Activated CD8-positive, alpha-beta memory T cell treated with anti-CD3 and anti-CD28 coated beads for 36 hours (primary cell): ENCODE measurements at regions not wholly inside any gene's neighbourhood (a gene's known extent, or its start where the extent isn't known, plus 50 kb on each side); places are given as distances from the start of the nearest gene placed in this dataset.
"Not testable (repeated sequence)": the region's sequence is repeated elsewhere in the genome, so short reads cannot be mapped to it uniquely, and the experiment has no call there.

ENCODE experiments used
- CTCF ChIA-PET: fragments of 350-600 bp; sonication (Branson Sonifier 250); formaldehyde crosslinking; loops from one replicate; lab custom pipeline; 2021; ENCODE audit warnings: antibody characterized with exemption; lab: Charles Lee
- POLR2A ChIA-PET: fragments of 350-600 bp; sonication (Branson Sonifier 250); formaldehyde crosslinking; loops from one replicate; lab custom pipeline; 2021; ENCODE audit warnings: antibody characterized with exemption; lab: Charles Lee

DNA sequence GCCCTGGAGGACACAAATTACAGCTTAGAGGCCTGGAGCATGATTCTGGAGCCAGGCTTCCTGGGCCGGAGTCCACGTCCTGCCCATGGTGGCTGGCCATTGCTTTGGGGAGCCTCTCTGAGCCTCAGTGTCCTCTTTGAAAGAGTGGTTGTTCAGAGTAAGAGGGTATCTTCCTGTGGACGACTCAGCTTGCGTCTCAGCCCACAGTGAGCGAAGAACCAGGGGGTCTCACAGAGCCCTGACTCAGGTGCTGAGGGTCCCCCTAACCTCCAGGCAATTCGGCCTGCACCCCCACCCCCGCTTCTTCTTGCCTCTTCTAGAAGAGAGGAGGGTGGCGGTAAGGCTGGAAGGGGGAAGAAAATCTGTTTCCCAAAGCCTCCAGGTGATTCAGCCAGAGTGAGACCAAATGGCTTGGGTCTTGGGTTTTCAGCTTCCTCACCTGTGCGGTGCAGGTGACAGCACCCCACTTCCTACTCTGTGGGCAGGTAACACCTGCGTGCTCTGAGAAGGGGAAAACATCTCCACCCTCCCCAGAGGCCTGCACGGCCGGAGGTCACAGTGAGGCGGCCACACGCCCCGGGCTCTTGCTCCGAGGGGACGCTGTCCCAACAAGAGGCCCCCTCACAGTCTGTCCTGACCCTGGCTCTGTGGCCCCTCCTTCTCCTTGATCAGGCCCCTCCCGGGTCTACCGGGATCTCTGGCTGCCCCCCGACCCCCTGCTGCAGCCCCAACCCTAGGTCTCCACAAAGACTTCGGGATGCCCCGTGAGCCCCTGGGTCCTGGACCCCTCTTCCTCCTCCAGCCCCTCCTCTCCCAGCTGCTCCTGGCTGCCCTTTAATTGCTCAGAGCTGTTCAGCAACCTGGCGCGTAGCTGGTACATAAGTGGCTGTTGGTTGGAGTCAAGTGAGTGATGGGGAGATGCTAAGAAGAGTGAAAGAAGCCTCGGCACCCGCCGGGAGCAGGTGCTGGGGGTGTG is 119.2 kb downstream of the METRNL start:
- ChIA-PET POLR2A (interaction anchor here (2.8 kb wide), 1 partner anchor 115 kb away, joined by 22 read pairs; no protein-coding TSS in a partner anchor), CTCF (interaction anchor here (1.0 to 3.7 kb wide), 4 partner anchors 101 to 147 kb away, joined by 3 to 18 read pairs (median 6); no protein-coding TSS in a partner anchor)

DNA sequence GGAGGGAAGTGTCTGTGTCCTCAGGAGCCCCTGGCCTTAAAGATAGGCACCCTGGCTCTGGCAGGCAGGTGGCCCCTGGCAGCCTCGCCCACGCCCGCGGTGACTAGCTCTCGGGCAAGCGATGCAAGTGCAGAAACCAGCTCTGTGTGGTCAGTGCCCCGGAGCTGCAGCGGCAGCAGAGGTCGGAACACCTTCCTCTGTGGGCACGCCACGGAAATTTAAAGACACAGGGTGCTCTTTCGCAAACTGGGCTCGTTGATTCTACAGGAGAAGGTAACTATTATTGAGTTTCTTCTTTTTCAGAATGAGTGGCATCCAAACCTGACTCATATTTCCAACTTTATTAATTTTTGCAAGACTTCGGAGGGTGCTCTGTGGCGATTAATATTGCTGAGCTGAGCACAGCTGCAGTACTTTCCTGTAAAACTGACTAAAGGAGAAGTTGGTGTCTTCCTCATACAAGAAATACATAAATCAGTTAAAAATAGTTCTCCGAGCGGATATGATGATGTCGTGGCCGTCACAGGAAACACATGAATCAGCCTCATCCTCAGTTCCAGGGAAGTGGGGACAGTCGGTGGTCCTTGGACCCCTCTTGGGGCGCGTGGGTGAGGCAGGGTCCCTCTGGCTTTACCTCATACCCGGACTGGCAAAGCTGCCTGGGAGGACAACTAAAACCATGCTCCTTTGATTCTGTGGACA is 120.2 kb downstream of the METRNL start:
- ChIA-PET CTCF (interaction anchor here (0.7 to 3.7 kb wide), 10 partner anchors 15 to 901 kb away, joined by 3 to 18 read pairs (median 4); no protein-coding TSS in a partner anchor), POLR2A (interaction anchor here (0.9 to 2.8 kb wide), 4 partner anchors 116 to 151 kb away, joined by 3 to 22 read pairs (median 6); partner anchors contain the start of gene METRNL)

DNA sequence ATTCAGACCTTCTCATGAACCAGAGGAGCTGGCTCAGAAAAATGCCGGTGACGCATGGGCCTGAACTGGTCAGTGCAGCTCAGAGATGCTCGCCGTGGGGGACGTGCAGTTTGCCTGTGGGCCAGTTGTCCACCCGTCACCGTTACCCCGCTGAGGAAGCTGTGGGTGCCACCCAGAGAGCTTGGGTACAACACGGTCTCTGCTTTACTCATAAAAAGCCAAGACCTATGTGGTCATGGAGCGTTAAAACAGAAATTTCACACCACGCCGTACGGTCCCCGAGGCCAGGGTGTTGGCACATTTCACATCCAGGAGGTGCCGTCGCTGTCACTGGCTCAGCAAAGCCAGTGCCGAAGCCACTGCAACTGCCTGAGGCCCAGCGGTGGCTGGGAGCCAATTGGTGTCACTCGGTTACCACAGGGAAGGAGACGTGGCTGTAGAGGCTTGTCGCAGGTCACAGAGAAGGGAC is 120.9 kb downstream of the METRNL start:
- CTCF ChIA-PET, result interaction anchor here (0.7 to 3.7 kb wide), 9 partner anchors 16 to 902 kb away, joined by 3 to 18 read pairs (median 5); no protein-coding TSS in a partner anchor
- POLR2A ChIA-PET, result interaction anchor here (0.9 to 2.8 kb wide), 4 partner anchors 117 to 152 kb away, joined by 3 to 22 read pairs (median 6); partner anchors contain the start of gene METRNL

DNA sequence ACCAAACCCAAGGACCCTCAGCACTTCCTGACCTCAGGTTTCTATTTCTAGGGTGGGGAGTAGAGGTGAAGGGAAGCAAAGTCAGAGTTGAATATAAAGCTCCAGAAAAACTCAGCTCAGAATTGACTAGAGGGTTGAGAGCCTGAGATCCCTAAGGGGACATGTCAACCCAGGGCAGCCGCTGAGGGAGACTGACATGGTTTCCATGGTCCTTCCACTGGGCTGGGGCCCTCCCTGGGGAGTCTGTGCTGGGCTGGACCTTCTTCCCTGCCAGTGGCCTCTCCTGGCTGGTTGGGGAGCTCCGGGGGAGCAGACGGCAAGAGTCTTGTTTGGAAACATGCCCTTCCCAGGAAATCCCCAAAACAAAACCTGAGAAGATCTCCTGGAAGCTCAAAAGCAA is 121.3 kb downstream of the METRNL start:
- POLR2A ChIA-PET, result interaction anchor here (1.5 to 2.8 kb wide), 3 partner anchors 117 to 152 kb away, joined by 4 to 22 read pairs (median 9); partner anchors contain the start of gene METRNL
- CTCF ChIA-PET, result interaction anchor here (1.3 to 3.7 kb wide), 5 partner anchors 17 to 292 kb away, joined by 3 to 18 read pairs (median 5); no protein-coding TSS in a partner anchor

DNA sequence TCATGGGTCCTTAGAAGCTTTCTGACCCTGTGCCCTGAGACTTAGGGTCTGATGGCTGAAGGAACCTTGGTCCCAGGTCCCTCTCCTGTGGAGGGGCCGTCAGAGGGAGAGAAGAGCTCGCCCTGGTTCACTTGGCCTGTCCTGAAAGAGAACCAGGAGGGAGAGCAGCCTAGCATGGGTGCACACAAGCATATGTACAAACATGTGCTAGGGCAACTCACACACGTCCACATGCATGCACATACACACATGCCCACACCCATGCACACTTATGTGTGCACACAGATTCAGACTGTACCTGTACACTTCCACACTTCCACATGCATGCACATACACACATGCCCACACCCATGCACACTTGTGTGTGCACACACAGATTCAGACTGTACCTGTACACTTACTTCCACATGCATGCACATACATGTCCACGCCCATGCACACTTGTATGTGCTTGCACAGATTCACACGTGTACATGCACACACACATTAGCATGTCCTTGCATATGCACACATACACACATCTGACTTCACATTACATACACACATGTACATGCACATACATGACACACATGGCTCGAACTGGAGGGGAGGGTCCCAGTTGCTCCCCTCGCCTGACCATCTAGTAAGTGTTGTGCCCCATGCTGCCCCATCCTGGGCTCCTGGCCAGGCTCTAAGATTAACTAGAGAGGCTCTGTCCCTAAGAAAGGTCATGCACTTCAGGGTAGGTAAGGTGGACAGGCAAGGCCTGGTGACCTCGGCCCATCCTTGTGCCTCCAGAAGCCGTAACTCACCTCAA is 122.0 kb downstream of the METRNL start:
- ChIA-PET POLR2A (interaction anchor here (1.5 to 2.8 kb wide), 3 partner anchors 118 to 153 kb away, joined by 4 to 22 read pairs (median 9); partner anchors contain the start of gene METRNL), CTCF (interaction anchor here (1.3 to 3.7 kb wide), 3 partner anchors 17 to 120 kb away, joined by 3 to 18 read pairs (median 5); no protein-coding TSS in a partner anchor)

DNA sequence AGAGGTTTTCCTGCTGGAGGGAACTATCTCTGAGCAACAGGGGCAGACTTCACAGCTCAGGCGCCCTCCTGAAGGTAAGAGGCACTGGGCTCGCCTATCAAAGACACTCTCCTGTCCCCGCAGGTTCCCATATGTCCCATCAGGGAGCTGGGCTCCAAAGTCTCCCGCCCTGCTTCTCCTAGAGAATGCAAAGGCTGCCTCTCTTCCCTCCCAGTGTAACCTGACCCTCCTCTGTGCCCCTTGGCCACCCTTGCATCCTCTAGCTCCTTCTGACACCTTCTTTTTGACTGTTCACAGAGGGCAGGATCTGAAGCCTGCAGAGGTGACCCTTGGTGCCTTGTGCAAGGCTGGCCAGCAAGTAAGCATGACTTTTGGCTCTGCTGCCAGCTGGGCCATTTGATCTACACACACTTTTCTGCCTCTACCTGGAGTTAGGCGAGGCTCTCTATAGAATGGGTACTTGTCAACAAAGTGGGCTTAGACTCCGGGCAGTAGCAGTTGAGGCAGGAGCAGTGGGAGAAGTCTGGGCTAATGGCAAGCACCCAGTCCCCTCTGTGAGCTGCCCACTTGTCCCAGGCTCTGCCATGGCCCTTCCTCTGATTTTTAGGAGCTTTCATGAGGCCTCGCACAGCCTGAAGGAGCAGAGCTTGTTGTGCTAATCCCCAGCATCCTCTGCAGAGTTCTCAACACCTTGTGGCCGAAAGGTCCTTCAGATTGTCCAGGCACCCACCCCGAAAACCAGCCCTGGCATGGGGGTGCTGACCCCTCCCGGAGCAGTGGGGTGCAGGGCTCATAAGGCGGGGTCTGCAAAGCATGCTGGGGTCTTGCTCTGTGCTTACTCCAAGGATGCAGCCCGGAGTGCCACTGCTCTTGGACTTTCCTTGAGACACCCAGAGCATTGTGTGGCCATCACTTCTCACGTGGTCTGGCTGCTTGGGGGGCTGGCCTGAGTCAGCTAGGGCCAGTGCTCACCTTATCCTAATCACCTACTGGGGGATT is 122.9 kb downstream of the METRNL start:
- ChIA-PET CTCF (interaction anchor here (0.6 to 3.7 kb wide), 3 partner anchors 118 to 285 kb away, joined by 3 to 18 read pairs (median 5); no protein-coding TSS in a partner anchor), POLR2A (no interaction called here)

DNA sequence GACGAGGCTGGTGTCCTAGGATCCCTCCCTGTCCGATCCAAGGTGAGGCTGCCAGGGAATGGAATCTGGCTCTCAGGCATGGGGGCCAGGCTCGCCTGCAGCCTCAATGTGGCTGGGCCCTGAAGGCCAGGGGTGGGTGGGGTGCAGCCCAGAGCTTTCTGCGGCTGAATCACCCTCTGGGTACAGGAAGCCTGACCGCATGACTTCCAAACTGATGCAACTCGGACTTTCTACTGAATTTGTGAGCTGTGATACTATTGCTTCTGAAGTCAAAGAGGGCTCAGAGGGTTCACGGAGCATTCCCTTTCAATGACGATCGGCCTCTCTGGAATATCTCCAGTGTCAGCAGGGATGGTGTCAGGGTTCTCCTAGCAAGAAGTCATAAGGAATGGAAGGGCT is 123.7 kb downstream of the METRNL start:
- ChIA-PET CTCF (interaction anchor here (0.6 to 1.2 kb wide), 2 partner anchors 119 to 285 kb away, joined by 3 to 5 read pairs; no protein-coding TSS in a partner anchor), POLR2A (no interaction called here)

DNA sequence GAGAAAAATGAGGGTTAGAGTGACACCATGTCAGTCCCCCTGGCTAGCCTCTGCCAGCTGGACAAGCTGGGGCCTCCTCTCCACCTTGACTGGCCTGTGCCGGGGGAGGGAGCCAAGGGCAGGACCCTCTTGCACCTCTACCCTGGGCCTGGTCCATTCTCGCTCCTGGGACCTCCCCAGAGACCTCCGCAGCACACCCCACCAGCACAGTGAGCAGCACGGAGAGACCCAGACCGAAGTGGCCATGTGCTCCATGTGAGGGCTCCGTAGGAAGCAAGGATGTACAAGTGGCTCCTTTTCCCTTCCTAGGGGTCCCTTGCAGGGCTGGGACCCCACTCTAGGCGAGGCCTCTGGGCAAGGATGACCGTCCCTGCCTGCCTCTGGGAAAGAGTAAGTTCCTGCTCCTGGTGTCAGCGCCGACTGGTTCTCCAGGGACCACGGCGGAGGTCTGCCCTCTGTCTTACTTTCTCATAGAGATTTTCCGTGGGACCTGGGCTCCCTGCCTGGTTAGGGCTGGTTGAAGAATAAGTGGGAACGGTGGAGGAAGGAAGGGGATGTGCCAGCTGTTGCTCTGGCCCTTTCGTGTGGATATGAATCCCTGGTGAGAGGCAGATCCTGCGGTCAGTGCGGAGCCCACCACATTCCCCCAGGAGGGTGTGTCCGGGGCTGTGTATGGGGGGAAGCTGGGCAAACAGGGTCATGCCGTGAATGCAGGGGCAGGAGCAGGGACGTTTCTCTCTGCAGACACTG is 124.2 kb downstream of the METRNL start:
- POLR2A ChIA-PET, result no interaction called here

DNA sequence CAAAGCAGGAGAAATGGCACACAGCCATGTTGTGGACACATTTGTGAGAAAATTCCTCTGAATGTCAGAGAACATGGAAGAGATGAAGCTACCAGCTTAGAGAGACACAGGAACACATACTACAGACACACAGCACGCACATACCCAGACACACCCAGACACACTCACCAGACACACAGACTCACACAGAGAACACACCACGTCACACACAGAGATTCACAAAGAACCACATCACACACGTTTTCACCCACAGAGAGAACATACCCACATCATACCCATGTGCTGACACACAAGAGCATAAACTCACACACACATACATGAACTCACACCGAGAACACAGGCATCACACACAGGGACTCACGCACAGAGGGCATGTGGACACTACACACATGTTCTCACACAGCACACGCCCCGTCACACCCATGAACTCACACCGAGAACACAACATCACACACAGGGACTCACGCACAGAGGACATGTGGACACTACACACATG is 124.9 kb downstream of the METRNL start:
- POLR2A ChIA-PET, result no interaction called here
- CTCF ChIA-PET, result no interaction called here

More for the DNA sequence above, 124.2 kb downstream of the METRNL start:
- CTCF ChIA-PET, result interaction anchor here (1.2 kb wide), 1 partner anchor 120 kb away, joined by 5 read pairs; no protein-coding TSS in a partner anchor

DNA sequence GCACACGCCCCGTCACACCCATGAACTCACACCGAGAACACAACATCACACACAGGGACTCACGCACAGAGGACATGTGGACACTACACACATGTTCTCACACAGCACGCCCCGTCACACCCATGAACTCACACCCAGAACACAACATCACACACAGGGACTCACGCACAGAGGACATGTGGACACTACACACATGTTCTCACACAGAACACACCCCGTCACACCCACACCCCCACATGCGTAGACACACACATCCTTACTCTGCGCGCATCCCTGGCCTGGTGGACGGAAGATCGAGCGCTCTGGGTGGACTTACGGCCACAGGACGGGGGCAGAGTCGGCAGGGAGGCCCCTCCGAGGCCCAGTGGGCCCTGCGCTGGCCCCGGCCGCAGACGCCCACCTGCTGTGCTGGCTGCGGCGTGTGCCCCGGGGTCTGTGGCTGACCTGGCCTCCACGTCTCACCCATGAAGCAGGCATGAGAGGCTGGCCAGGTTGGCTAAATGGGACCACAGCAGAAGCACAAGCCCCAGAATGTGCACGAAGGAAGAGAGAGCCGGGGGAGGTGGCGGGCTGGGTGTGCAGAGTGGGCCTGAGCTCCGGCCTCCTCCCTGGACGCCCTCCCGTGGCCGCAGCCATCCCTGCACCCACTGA is 125.5 kb downstream of the METRNL start:
- POLR2A ChIA-PET, CTCF ChIA-PET: not testable (repeated sequence)

DNA sequence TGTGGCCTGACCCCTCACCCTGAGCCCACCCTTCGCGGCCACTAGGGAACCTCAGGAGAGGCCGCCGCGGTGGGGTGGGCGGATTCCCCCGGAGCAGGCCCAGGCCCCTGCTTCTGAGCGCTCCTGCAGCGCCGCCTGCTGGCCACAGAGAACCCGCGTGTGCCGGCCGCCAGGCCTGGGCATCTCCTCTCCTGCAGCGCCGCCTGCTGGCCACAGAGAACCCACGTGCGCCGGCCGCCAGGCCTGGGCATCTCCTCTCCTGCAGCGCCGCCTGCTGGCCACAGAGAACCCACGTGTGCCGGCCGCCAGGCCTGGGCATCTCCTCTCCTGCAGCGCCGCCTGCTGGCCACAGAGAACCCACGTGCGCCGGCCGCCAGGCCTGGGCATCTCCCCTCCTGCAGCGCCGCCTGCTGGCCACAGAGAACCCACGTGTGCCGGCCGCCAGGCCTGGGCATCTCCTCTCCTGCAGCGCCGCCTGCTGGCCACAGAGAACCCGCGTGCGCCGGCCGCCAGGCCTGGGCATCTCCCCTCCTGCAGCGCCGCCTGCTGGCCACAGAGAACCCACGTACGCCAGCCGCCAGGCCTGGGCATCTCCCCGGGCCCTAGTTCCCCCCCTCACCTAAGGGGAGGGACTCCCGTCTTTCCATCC is 126.1 kb downstream of the METRNL start:
- CTCF ChIA-PET, POLR2A ChIA-PET: not testable (repeated sequence)

DNA sequence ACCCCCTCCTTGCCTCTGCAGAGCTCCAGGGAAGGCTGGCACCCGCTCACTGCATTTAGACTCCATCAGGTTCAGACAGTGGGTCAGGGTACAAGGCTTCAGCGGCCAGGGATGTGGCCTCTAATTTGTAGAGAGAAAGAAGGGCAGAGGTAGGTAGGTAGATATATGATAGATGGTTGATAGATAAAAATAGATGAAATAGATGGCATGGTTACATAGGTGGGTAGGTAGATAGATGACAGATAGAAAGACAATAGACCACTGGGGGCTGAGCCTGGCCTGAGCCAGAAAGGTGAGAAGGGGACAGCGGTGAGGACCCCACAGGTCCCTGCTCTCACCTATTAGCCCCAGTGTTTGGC is 126.6 kb downstream of the METRNL start:
- POLR2A ChIA-PET, CTCF ChIA-PET: not testable (repeated sequence)

DNA sequence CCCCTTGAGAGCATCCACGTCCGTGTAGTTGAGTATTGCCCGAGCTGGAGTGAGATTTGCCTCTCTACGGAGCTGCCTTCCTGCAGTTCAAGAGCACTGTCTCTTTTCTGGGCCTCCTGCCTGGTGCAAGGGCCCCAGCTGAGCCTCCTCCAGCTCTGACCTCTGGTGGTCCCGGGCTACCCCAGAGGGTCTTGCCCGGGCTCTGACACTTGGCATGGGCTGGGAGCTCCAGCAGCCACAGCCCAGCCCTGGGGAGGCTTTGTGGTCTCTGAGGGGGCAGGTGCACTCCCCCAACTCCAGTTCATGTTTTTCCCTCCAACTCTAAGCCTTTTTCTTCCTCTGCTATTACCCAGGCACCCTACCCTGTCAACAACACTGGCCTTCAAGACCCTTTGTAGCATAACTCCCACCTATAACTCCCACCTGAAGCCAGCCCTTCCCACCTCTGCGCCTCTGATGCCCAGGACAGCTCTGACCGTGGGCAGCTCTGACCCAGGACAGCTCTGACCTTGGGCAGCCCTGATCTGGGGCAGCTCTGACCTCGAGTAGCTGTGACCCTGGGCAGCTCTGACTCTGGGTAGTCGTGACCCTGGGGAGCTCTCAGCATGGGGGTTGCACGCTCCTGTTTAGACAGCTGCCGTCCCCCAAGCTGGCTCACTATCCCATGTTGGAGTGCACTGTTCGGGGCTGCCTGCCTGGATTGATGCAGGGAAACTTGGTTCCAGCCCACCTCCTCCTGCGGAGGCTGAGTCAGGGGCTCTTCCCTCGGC is 127.6 kb downstream of the METRNL start:
- CTCF ChIA-PET, result not testable (repeated sequence)
- POLR2A ChIA-PET, result interaction anchor here (0.6 kb wide), 1 partner anchor 123 kb away, joined by 3 read pairs; no protein-coding TSS in a partner anchor

DNA sequence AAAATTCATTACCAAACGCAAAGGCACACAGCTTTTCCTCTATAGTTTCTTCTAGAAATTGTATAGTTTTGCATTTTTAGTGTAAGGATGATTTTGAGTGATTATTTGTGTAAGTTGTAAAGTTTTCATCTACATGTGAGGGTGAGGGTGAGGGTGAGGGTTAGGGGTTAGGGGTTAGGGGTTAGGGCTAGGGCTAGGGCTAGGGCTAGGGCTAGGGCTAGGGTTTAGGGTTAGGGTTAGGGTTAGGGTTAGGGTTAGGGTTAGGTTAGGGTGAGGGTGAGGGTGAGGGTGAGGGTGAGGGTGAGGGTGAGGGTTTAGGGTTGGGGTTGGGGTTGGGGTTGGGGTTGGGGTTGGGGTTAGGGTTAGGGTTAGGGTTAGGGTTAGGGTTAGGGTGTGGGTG is 167.6 kb downstream of the METRNL start:
- CTCF ChIA-PET, POLR2A ChIA-PET: not testable (repeated sequence)
